Upper lobe of left lung (tissue), 4 donors: ENCODE measurements at regions not wholly inside any gene's neighbourhood (a gene's known extent, or its start where the extent isn't known, plus 50 kb on each side); places are given as distances from the start of the nearest gene placed in this dataset.

ENCODE experiments used
- CTCF ChIP-seq, 6 experiments: fragments of 450-650 bp in 4 of 6; fragments of 200-600 bp in 2 of 6; sonication (generic) in 2 of 6; IDR thresholded peaks; one replicate each; pipeline ENCODE4 v1.5.1; 2016 to 2019; ENCODE audit warnings: antibody characterized with exemption in 6 of 6
- EP300 ChIP-seq, 4 donors: sonication (generic); formaldehyde crosslinking; IDR thresholded peaks; one replicate each; pipeline ENCODE4 v1.5.1; 2017; ENCODE audit warnings: antibody characterized with exemption in 4 of 4, control low read depth in 2 of 4
- POLR2A ChIP-seq, 4 donors: fragments of 450-650 bp; IDR thresholded peaks; one replicate each; pipeline ENCODE4 v1.5.1; 2016 to 2017; ENCODE audit warnings: antibody characterized with exemption in 4 of 4, mild to moderate bottlenecking in 2 of 4
- POLR2AphosphoS5 ChIP-seq, 2 donors: sonication (generic); formaldehyde crosslinking; IDR thresholded peaks; one replicate each; pipeline ENCODE4 v1.5.1; 2017; ENCODE audit warnings: antibody characterized with exemption in 2 of 2

- no peak for TF ChIP-seq CTCF (IDR thresholded peaks at IDR 0.05)
- TF ChIP-seq POLR2A (IDR thresholded peaks at IDR 0.05), result no peak
- no peak for TF ChIP-seq EP300 (IDR thresholded peaks at IDR 0.05)
- no peak for TF ChIP-seq POLR2AphosphoS5 (IDR thresholded peaks at IDR 0.05)
Observed at GRCh38 chr1:57544345-57544744, 120.5 kb upstream of the DAB1 start.
